ENCODE measurements at regions not wholly inside any gene's neighbourhood (a gene's known extent, or its start where the extent isn't known, plus 50 kb on each side); places are given as distances from the start of the nearest gene placed in this dataset.

GRCh38 chr7:25279705-25280104, 51.4 kb upstream of the NPVF start:
- no peaks in the 10 kb centered on the region for H3K79me2 ChIP-seq (ENCODE audit: insufficient read depth, low read length)
- H3K4me1 ChIP-seq (ENCODE audit: insufficient read depth, low read length) = no peaks in the 10 kb centered on the region
- no peaks in the 10 kb centered on the region for H3K9me3 ChIP-seq (ENCODE audit: insufficient read depth, low read length, severe bottlenecking)
- no peak overlapping the region for H3K27ac ChIP-seq (ENCODE audit: low read length)
- DNase-seq = no peak
- H3K36me3 ChIP-seq (ENCODE audit: insufficient read depth, low read length) = no peaks in the 10 kb centered on the region
- TF ChIP-seq EZH2 (IDR thresholded peaks at IDR 0.05; ENCODE audit: borderline replicate concordance, low read depth, low read length, severe bottlenecking) (no peak), CTCF (IDR thresholded peaks at IDR 0.05; ENCODE audit: borderline replicate concordance, extremely low read depth, low read length, poor library complexity, severe bottlenecking) (no peak)
- no peak overlapping the region for H3K9ac ChIP-seq (ENCODE audit: low read depth, low read length)
- H3K4me2 ChIP-seq (ENCODE audit: insufficient read depth, low read length) = no peak overlapping the region
- peaks cover 8% of the 10 kb centered on the region for H3K27me3 ChIP-seq (ENCODE audit: insufficient read depth, low read length, poor library complexity)
- H3K4me3 ChIP-seq (ENCODE audit: low read depth in 1 of 2, low read length in 2 of 2) = no peak overlapping the region
- no peak for ATAC-seq (ENCODE audit: insufficient read depth, low read depth)
- no peaks in the 10 kb centered on the region for H4K20me1 ChIP-seq (ENCODE audit: insufficient read depth, low read length)
- no peak overlapping the region for H2AFZ ChIP-seq (ENCODE audit: low read depth, low read length)

GRCh38 chr7:25280181-25280580, 51.9 kb upstream of the NPVF start:
- Histone ChIP-seq H3K79me2 (ENCODE audit: insufficient read depth, low read length) (no peaks in the 10 kb centered on the region), H3K4me2 (ENCODE audit: insufficient read depth, low read length) (no peak overlapping the region), H3K9ac (ENCODE audit: low read depth, low read length) (no peak overlapping the region), H3K4me3 (ENCODE audit: low read depth in 1 of 2, low read length in 2 of 2) (no peak overlapping the region), H3K36me3 (ENCODE audit: insufficient read depth, low read length) (no peaks in the 10 kb centered on the region), H3K27ac (ENCODE audit: low read length) (no peak overlapping the region), H3K4me1 (ENCODE audit: insufficient read depth, low read length) (no peaks in the 10 kb centered on the region), H4K20me1 (ENCODE audit: insufficient read depth, low read length) (no peaks in the 10 kb centered on the region), H2AFZ (ENCODE audit: low read depth, low read length) (no peak overlapping the region), H3K9me3 (ENCODE audit: insufficient read depth, low read length, severe bottlenecking) (no peaks in the 10 kb centered on the region), H3K27me3 (ENCODE audit: insufficient read depth, low read length, poor library complexity) (peaks cover 13% of the 10 kb centered on the region)
- TF ChIP-seq CTCF (IDR thresholded peaks at IDR 0.05; ENCODE audit: borderline replicate concordance, extremely low read depth, low read length, poor library complexity, severe bottlenecking) (no peak), EZH2 (IDR thresholded peaks at IDR 0.05; ENCODE audit: borderline replicate concordance, low read depth, low read length, severe bottlenecking) (no peak)
- no peak for DNase-seq
- no peak for ATAC-seq (ENCODE audit: insufficient read depth, low read depth)

- H3K27ac ChIP-seq (ENCODE audit: low read length) = no peak overlapping the region
Observed at GRCh38 chr7:25282194-25282593, 53.9 kb upstream of the NPVF start.

More at GRCh38 chr7:25282194-25282593, 53.9 kb upstream of the NPVF start:
- Histone ChIP-seq H3K27me3 (ENCODE audit: insufficient read depth, low read length, poor library complexity) (peaks cover 12% of the 10 kb centered on the region), H3K36me3 (ENCODE audit: insufficient read depth, low read length) (no peaks in the 10 kb centered on the region), H2AFZ (ENCODE audit: low read depth, low read length) (no peak overlapping the region), H3K79me2 (ENCODE audit: insufficient read depth, low read length) (no peaks in the 10 kb centered on the region), H3K4me3 (ENCODE audit: low read depth in 1 of 2, low read length in 2 of 2) (no peak overlapping the region), H3K4me1 (ENCODE audit: insufficient read depth, low read length) (no peaks in the 10 kb centered on the region), H4K20me1 (ENCODE audit: insufficient read depth, low read length) (no peaks in the 10 kb centered on the region), H3K9me3 (ENCODE audit: insufficient read depth, low read length, severe bottlenecking) (no peaks in the 10 kb centered on the region), H3K4me2 (ENCODE audit: insufficient read depth, low read length) (no peak overlapping the region), H3K9ac (ENCODE audit: low read depth, low read length) (no peak overlapping the region)
- no peak for TF ChIP-seq CTCF (IDR thresholded peaks at IDR 0.05; ENCODE audit: borderline replicate concordance, extremely low read depth, low read length, poor library complexity, severe bottlenecking)
- TF ChIP-seq EZH2 (IDR thresholded peaks at IDR 0.05; ENCODE audit: borderline replicate concordance, low read depth, low read length, severe bottlenecking) = no peak
- DNase-seq (no peak), ATAC-seq (ENCODE audit: insufficient read depth, low read depth) (no peak)
